ENCODE measurements at regions not wholly inside any gene's neighbourhood (a gene's known extent, or its start where the extent isn't known, plus 50 kb on each side); places are given as distances from the start of the nearest gene placed in this dataset.

DNA sequence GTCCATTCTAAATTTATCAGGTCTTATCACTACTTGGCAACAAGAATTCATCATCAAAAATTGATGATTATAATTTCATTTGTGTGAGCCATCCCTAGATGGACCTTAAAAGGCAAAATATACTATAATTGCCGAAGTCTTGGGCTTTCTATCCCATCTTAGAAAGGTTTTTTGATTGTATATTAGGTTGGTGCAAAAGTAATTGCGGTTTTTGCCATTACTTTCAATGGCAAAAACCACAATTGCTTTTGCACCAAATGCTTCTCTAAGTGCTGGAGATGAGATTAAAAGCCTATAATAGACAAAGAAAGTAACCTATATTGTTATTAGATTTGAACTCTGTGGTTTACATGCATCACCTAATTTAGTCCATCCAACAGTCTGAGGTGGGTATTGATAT lies 612.9 kb downstream of the ZNF385D start:
- no peaks in the 10 kb centered on the region for H3K36me3 ChIP-seq (ENCODE audit: control insufficient read depth in 1 of 2, insufficient read depth in 2 of 2, low read length in 2 of 2)
- H3K9me3 ChIP-seq (ENCODE audit: control insufficient read depth in 1 of 2, insufficient read depth in 1 of 2, low read depth in 1 of 2, low read length in 2 of 2): peaks cover 8 to 28% of the 10 kb centered on the region in 2 experiments; a peak in 3 of 4 replicates
- H2AFZ ChIP-seq (ENCODE audit: low read depth, low read length, poor library complexity, severe bottlenecking): no peak overlapping the region
- POLR2A ChIA-PET: no interaction called here
- no peak for DNase-seq (ENCODE audit: low read depth, low spot score)
- no peak for ATAC-seq
- no peaks in the 10 kb centered on the region for H4K20me1 ChIP-seq (ENCODE audit: insufficient read depth)
- H3K9ac ChIP-seq (ENCODE audit: low read length): no peak overlapping the region
- H3K27me3 ChIP-seq (ENCODE audit: insufficient read depth, low read length): no peaks in the 10 kb centered on the region
- no peak overlapping the region for H3K4me3 ChIP-seq (replicated peaks in 1 of 2; ENCODE audit: low read depth in 1 of 2, low read length in 2 of 2)
- RAD21 ChIA-PET (ENCODE audit: low non-redundant PET in 1 of 2, low total read pairs in 2 of 2, uncharacterized antibody in 2 of 2, unreplicated experiment in 2 of 2): no interaction called here
- no peak overlapping the region for H3K4me2 ChIP-seq (ENCODE audit: low read length)
- H3K9me2 ChIP-seq (ENCODE audit: insufficient read depth): no peaks in the 10 kb centered on the region
- H3K4me1 ChIP-seq (ENCODE audit: control insufficient read depth in 1 of 2, insufficient read depth in 2 of 2, low read length in 2 of 2): no peaks in the 10 kb centered on the region
- no peak for TF ChIP-seq YY1 (IDR thresholded peaks at IDR 0.05; ENCODE audit: extremely low read depth, insufficient replicate concordance, low read depth, low read length)
- no peak for TF ChIP-seq EZH2 (IDR thresholded peaks at IDR 0.05)
- no peak for TF ChIP-seq SRF (IDR thresholded peaks at IDR 0.05; ENCODE audit: low read depth)
- no peak for TF ChIP-seq EZH2phosphoT487 (IDR thresholded peaks at IDR 0.05; ENCODE audit: borderline replicate concordance)
- TF ChIP-seq, protein P1, sequence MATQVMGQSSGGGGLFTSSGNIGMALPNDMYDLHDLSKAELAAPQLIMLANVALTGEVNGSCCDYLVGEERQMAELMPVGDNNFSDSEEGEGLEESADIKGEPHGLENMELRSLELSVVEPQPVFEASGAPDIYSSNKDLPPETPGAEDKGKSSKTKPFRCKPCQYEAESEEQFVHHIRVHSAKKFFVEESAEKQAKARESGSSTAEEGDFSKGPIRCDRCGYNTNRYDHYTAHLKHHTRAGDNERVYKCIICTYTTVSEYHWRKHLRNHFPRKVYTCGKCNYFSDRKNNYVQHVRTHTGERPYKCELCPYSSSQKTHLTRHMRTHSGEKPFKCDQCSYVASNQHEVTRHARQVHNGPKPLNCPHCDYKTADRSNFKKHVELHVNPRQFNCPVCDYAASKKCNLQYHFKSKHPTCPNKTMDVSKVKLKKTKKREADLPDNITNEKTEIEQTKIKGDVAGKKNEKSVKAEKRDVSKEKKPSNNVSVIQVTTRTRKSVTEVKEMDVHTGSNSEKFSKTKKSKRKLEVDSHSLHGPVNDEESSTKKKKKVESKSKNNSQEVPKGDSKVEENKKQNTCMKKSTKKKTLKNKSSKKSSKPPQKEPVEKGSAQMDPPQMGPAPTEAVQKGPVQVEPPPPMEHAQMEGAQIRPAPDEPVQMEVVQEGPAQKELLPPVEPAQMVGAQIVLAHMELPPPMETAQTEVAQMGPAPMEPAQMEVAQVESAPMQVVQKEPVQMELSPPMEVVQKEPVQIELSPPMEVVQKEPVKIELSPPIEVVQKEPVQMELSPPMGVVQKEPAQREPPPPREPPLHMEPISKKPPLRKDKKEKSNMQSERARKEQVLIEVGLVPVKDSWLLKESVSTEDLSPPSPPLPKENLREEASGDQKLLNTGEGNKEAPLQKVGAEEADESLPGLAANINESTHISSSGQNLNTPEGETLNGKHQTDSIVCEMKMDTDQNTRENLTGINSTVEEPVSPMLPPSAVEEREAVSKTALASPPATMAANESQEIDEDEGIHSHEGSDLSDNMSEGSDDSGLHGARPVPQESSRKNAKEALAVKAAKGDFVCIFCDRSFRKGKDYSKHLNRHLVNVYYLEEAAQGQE (IDR thresholded peaks at IDR 0.05; ENCODE audit: low read depth): no peak
- TF ChIP-seq EGR1 (IDR thresholded peaks at IDR 0.05; ENCODE audit: low read depth): no peak
- no peak for TF ChIP-seq ZFX (IDR thresholded peaks at IDR 0.05)
- no peak for TF ChIP-seq TCF7L2 (IDR thresholded peaks at IDR 0.05; ENCODE audit: borderline replicate concordance, extremely low read depth, insufficient read depth, insufficient read length)
- no peak for TF ChIP-seq ZNF274 (IDR thresholded peaks at IDR 0.05; ENCODE audit: low read depth, low read length)
- TF ChIP-seq, protein P2, sequence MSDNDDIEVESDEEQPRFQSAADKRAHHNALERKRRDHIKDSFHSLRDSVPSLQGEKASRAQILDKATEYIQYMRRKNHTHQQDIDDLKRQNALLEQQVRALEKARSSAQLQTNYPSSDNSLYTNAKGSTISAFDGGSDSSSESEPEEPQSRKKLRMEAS (IDR thresholded peaks at IDR 0.05): no peak
- no peak overlapping the region for H3K27ac ChIP-seq (ENCODE audit: low read depth, low read length)
- no peaks in the 10 kb centered on the region for H3K79me2 ChIP-seq (ENCODE audit: insufficient read depth, low read length)
- BruUV-seq (replicated peaks): no TSS peak
- CTCF ChIA-PET: no interaction called here
- intact Hi-C loops (cut with micrococcal nuclease): no loop called here

All from HCT116 (cell line).